ENCODE measurements at regions not wholly inside any gene's neighbourhood (a gene's known extent, or its start where the extent isn't known, plus 50 kb on each side); places are given as distances from the start of the nearest gene placed in this dataset.
"Not testable (repeated sequence)": the region's sequence is repeated elsewhere in the genome, so short reads cannot be mapped to it uniquely, and the experiment has no call there.

DNA sequence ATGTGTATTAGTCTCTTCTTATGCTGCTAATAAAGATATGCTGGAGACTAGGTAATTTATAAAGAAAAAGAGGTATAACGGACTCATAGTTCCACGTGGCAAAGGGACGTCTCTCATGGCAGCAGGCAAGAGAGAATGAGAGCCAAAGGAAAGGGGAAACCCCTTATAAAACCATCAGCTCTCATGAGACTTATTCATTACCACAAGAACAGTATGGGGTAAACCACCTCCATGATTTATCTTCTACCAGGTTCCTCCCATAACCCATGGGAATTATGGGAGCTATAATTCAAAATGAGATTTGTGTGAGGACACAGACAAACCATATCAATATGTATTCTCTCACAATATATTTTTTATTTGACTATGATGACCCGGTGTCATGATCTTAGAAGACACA lies 109.1 kb downstream of the UTRN start:
- DNase-seq (ENCODE audit: low read depth, low spot score): no peak

DNA sequence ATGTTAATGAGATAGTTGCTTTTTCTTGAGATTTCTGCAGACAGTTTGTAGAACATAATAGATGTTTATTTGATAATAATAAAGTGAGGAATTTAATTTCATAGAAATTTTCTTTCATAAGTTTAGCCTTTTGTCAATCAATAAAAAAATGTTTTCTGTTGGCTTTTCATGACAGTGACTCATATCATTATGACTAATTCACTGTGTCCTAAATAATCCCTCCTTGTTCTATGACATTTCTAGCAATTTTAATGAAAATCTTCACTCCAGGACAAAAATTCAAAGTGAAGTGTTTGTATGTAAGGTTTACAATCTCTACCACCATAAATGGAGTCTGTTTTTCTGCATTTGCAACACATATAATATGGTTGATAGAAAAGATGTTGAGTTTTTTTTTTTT lies 109.9 kb downstream of the UTRN start:
- no peak for DNase-seq (ENCODE audit: low read depth, low spot score)

DNA sequence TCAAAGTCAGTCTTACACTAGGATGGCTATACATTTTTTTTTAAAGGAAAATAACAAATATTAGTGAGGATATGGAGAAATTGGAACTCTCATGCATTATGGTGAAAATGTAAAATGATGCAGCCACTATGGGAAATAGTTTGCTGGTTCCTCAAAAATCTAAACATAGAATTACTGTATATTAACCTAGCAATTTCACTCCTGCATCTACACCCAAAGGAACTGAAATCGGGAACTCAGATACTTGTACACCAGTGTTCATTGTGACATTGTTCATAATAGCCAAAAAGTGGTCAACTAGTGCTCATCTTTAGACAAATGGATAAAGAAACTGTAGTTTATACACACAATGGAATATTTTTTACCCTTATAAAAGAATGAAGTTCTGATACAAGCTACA lies 110.7 kb downstream of the UTRN start:
- no peak for DNase-seq (ENCODE audit: low read depth, low spot score)

DNA sequence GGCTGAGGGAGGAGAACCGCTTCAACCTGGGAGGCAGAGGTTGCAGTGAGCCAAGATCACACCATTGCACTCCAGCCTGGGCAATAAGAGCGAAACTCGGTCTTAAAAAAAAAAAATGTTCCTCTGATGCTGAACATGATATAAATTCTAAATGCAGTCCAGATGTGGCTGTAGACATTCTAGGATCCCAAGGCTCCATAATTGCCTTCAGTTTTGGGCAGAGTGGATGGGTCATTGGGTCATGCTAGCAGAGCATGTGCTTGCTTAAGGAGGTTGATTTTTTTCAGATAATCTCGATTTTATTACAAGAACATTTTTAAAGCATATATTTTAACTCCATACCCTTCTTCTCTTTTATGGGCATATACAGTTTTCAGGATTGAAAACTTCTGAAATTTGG lies 112.0 kb downstream of the UTRN start:
- no peak for DNase-seq (ENCODE audit: low read depth, low spot score)

DNA sequence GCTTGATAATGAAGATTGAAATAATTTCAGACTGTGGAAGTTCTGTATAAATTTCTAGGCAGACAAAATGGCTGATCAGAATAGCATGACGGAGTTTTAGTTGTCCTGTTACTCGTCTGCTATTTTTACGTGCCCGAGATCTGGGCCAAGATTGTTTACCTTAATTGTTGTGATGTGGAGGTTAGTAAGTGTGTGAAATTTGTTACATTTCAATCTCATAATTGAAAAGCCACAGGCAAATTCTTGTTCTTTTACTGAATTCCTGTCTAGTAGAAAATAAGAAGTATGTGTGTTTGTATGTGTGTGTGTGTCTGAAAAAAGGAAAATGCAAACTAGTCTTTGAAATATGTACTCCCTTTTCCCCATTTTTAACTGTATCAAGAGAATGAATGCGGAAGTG lies 115.2 kb downstream of the UTRN start:
- no peak for DNase-seq (ENCODE audit: low read depth, low spot score)

DNA sequence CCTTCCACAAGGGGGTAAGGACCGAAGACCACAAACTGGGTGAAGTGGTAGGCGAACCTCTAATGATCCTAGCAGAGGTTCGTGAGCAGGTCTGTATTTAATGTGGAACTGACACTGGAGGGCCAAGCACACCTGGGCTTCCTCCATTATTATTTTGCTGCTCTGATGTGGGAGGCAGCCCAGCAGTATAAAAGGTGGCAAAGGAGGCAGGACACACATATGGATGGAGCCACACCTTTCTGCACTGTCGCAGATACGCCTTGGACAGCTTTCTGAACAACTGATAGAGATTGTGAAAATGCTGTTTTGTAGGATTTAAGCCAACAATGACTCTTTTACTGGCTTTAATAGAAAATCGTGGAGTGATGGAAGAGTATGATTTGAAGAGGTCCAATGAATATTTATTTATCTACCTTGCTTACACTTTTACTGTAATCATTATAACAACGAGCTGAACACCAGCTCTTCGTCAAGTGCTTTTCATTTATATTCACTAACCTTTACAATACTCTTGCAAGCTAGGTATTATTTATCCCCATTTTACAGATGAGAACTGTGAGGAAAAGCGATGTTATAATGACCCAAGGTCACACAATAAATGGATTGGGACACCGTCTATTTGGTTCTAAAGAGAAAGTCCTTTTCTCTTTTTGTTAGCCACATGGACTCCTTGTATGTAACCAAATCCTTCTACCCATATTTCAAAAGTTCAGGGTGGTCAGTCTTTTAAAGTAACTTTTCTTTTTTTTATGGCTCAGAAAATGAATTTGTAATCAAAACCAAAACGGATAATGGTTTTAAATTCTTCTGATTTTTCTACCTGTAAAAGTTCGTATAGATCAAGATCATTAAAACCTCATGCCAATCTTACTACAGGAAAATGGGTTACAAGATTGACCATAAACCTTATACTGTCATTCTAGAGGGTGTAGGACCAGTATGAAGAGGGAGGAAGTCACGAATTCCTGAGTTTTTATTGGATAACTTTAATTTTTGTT lies 116.9 kb downstream of the UTRN start:
- no peak for DNase-seq (ENCODE audit: low read depth, low spot score)

DNA sequence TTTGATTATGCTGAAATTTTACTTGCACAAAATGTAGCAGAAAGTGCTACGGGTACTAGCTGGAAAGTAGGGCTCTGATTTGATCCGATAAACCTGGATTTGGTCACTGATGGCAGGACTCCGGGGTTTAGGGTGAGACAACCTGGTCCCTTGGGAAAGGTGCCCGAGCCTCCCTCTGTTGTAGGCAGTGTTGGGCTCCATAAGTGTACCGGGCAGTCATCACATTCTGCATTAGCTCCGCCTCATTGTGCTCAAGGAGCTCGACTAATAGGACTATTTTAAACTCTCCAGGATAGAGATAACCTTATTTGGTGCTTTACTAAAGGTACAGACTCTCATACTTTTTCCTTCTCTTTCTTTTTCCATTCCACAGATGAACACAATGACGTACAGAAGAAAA lies 117.6 kb downstream of the UTRN start:
- no peak for DNase-seq (ENCODE audit: low read depth, low spot score)

DNA sequence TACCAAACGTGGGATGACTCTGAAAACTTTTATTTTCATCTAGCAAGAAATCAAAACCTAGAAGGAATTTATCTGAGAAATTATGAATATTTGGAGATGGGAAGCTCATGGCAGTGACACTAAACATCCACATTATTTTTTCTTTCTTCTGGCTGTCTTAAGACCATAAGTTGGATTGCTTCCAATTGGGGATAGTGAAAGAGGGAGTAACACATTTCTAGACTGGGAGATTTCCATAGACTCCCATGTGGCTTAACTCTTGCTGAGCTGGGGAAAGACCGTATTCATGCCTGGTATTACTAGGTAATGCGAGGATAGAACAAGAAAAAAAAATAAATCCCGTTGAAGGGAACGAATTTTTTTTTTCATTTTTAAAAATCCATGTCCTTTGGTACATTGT lies 120.0 kb downstream of the UTRN start:
- DNase-seq (ENCODE audit: low read depth, low spot score): no peak

DNA sequence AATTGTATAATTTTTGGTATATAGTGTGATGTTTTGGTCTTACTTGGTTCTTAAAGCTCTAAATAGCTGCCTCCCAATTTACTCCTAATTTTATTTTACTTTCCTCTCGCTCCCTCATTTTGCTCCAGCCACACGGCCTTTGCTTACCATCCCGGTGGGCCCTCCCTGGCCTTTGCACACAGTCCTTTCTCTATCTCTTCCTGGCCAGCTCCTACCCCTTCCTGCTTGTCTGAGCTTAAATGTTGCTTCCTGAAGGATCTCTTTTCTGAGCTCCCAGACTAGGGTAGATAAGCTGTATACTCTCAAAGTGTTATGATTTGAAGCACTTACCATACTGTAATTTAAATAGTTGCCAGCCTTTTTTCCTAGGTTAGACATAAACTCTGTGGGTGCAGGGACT lies 121.7 kb downstream of the UTRN start:
- DNase-seq (ENCODE audit: low read depth, low spot score): peak; percentile 20

DNA sequence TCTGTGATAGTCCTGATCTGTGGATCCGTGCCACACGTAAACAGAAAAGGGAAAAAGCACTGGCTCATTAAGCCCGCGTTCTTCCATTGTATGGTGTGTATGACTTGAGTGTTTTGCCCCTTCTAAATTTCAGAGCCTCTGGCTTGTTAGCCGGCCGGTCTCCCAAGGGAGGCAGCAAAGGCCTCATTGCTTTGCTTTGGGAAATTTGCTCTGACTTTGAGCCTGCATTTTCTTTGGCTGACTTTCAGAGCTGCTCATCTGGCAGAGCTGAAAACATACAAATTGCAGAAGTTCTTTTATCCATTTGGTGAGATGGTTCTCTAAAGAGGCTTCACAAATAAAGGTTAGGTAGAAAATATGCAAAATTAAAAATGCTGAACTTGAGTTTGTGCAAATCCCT lies 123.0 kb downstream of the UTRN start:
- DNase-seq (ENCODE audit: low read depth, low spot score): no peak

DNA sequence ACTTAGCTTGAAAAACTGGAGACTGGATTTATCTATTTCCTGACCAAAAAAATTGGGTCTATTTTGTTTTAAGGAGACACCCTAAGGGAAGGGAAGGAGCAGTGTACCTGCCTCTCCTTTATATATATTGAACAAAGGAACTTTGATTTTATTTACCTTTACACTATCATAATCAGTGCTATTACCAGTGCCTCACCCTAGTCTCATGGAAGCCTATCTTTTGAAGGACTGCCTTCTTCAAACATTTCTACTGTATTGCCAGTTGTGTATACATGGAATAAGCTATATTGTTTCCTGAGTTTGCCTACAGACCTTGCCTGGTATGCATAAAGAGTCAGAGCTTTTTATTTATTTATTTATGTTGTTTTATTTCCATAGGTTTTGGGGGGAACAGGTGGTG lies 124.9 kb downstream of the UTRN start:
- DNase-seq (ENCODE audit: low read depth, low spot score): no peak

DNA sequence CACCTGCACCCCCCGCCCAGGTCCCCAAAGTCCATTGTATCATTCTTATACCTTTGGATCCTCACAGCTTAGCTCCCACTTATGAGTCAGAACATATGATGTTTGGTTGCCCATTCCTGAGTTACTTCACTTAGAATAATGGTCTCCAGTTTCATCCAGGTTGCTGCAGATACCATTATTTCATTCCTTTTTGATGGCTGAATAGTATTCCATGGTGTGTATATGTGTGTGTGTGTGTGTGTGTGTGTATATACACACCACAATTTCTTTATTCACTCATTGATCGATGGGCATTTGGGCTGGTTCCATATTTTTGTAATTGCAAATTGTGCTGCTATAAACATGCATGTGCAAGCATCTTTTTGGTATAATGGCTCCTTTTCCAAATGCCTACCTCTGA lies 125.4 kb downstream of the UTRN start:
- not testable (repeated sequence) for DNase-seq (ENCODE audit: low read depth, low spot score)

DNA sequence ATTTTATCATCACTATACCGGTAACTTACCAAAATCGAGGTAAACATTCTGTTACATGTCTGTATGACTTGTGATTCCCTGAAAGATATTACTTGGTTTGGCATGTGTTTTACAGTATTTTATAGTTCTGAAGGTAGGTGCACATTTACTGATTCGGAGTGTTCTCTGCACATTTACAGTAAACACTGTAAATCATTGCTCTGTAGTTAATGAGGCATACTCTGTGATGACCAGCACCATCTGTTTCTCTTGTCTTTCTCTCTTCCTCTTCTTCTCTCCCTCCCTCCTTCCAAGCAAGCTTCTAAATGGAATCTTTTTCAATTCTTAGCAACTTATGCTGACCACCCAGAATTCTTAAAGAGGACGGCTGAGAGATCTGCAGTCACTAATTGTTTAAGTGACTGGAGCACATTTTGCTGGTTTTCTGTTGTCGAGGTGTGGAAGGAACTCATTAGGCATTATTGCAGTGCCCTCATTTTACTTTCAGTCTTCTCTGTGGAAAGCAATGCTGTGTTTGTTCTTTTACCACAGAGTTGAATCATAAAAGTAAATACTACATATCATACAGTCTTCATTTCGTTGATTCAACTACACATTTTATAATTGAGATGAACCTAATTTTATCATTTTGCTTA lies 126.5 kb downstream of the UTRN start:
- DNase-seq (ENCODE audit: low read depth, low spot score): no peak

DNA sequence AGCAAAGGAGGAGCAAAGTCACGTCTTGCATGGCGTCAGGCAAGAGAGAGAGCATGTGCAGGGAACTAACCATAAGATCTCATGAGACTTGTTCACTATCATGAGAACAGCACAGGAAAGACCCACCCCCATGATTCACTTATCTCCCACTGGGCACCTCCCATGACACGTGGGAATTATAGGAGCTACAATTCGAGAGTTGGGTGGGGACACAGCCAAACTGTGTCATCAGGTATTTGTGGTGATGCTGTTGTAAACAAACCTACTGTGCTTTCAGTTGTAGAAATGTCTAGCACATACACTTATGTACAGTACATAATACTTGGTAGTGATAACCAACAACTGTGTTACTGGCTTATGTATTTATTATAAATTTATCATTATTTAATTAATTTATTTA lies 128.3 kb downstream of the UTRN start:
- DNase-seq (ENCODE audit: low read depth, low spot score): no peak

DNA sequence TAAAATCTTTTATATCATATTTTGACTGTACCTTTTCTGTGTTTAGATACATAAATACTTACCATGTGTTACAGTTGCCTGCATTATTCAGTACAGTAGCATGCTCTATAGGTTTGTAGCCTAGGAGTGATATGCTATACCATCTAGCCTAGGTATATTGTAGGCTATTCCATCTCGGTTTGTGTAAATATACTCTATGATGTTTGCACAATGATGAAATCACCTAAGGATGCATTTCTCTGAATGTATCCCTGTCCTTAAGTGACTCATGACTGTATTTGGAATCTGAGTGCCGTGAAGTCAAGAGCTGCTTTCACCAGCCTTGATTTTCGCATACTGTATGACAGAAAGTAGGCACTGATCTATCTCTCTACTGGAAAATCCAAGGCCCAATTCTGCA lies 129.9 kb downstream of the UTRN start:
- no peak for DNase-seq (ENCODE audit: low read depth, low spot score)

DNA sequence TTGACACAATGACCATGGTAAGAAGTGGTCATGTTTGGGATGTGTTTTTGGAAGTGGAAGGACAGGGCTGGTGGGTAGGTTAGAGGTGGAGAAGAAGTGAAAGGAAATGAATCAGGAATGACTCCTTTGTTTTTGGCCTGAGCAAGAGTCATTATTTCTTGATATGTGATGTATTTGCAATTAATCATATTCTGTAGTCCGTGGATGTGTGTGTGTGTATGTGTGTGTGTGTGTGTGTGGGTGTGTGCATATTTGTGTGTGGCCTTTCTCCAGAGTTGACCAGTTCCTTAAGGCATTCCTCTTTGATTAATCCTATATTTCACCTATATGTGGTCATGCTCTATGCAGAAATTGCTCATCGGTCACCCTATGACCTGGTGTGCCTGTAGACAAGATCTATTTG lies 130.7 kb downstream of the UTRN start:
- peak; percentile 70 for DNase-seq (ENCODE audit: low read depth, low spot score)

DNA sequence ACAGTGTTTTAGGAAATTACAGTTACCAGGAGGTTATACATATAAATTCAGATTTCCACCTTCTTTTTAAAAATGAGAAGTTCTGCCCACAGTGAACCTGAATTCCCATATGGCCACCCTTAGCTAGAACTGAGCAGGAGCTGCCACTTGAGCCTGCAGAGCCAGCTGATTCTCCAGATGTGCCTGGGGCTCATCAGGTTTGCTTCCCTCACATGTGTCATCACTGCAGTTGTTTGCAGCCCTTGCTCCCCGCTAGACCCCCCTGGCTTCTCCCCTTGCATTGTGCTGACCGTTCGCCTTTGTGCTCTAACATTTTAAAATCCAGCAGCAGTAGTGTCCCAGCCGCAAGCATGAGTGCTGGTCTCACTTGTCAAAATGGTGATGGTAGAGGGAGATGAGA lies 131.1 kb downstream of the UTRN start:
- DNase-seq (ENCODE audit: low read depth, low spot score): no peak

DNA sequence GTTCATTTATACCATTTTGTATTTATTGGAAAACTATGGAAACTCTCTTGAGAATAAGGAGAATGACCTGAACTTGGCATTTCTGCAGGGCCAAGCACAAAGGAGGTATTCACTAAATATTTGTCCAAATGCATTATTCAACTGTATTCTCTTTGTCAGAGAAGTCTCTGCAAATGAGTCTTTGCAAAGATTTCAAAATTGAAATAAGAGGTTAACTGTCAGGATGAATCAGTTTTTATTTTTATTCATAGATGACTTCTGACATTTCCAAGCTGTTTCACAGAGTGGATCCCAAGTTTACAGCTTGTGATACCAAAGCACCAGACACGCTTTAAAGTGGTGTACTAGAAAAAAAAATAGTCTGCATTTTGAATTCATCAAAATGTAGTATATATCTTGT lies 131.6 kb downstream of the UTRN start:
- DNase-seq (ENCODE audit: low read depth, low spot score): no peak

DNA sequence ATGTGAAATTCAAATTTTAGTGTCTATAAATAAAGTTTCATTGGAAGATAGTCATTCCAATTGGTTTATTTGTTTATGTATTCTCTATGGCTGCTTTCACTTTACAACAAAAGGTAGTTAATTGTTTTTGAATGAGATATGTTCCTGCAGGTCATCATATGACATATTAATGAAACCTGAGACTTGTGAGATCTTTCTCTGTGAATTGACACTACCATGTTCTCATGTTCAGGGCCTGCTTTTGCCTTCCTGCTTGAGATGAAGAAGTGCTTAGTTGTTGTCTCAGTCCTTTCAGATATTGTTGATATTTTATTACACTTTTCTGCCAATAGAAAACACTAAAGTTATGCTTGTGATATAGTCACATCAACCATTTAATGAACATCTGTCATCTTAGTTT lies 132.5 kb downstream of the UTRN start:
- DNase-seq (ENCODE audit: low read depth, low spot score): no peak

DNA sequence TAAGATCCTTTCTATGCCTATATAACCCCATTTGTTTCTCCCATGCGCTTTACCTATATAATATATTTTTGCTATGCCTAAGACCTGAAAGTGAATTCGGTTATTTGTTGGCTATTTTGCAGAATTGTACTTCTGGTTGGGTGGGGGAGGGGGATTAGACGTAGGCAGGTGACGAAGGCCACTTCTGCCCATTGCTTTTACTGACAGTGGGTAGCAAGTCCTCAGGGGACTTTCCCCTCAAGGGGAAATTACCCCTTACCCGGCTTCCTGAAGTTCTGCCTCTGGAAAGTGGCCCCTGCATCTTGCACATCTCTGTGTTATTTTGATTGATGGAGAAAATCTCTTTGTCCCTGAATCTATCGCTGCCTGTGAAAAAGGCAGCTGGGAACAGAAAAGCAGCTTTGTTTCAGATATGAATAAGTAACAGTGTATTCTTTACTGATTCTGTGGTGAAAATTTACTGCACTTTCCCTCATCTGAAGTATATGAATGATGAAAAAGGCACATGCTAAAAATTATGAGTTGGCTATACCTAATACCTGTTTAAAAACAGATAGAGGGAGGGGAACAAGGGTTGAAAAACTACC lies 133.9 kb downstream of the UTRN start:
- DNase-seq (ENCODE audit: low read depth, low spot score): no peak

DNA sequence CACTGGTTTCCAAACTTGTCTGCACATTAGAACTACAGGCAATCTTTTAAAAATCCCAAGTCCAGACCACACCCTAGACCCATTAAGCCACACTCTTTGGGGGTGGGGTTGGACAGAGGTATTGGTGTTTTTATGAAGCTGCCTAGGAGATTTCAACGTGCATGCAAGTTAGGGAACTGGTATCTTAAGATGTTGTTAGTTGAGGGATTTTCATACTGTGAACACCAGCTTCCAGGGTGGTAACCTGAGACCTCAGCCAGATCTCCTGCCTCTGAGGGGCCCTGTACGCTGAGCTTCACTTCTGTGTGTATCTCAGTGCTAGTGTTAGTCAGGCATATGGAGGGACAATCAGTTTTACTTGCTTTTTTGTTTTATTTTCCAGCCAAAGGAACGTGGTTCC lies 138.0 kb downstream of the UTRN start:
- DNase-seq (ENCODE audit: low read depth, low spot score): no peak

DNA sequence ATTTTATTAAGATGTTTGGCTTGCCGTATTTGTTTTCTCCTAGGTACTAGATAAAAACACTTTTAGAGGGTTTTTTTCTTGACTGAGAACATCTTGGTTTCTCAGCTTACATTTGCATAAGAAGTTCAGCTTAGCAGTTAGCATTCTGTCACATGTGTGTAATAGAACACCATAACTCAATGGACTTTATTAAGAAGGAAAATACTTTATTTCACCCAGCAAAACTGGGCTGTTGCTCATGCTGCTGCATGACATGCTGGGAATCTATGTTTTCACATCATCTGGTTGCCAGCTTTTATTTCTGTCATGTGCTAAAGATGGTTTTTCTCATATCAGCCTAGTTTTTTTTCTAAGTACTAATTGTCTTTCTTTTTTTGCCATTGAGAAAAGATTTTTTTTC lies 144.6 kb downstream of the UTRN start:
- DNase-seq (ENCODE audit: low read depth, low spot score): no peak

DNA sequence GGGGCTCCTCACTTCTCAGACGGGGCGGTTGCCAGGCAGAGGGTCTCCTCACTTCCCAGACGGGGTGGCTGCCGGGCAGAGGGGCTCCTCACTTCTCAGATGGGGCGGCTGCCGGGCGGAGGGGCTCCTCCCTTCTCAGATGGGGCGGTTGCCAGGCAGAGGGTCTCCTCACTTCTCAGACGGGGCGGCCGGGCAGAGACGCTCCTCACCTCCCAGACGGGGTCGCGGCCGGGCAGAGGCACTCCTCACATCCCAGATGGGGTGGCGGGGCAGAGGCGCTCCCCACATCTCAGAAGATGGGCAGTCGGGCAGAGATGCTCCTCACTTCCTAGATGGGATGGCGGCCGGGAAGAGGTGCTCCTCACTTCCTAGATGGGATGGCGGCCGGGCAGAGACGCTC lies 148.3 kb downstream of the UTRN start:
- DNase-seq (ENCODE audit: low read depth, low spot score): not testable (repeated sequence)
